Fibroblast of skin of abdomen (primary cell): ENCODE measurements at regions not wholly inside any gene's neighbourhood (a gene's known extent, or its start where the extent isn't known, plus 50 kb on each side); places are given as distances from the start of the nearest gene placed in this dataset.
"Not testable (repeated sequence)": the region's sequence is repeated elsewhere in the genome, so short reads cannot be mapped to it uniquely, and the experiment has no call there.

Experiments used
- DNase-seq: peaks from one replicate; pipeline ENCODE4 v3.0.0-alpha.2; 2013

DNA sequence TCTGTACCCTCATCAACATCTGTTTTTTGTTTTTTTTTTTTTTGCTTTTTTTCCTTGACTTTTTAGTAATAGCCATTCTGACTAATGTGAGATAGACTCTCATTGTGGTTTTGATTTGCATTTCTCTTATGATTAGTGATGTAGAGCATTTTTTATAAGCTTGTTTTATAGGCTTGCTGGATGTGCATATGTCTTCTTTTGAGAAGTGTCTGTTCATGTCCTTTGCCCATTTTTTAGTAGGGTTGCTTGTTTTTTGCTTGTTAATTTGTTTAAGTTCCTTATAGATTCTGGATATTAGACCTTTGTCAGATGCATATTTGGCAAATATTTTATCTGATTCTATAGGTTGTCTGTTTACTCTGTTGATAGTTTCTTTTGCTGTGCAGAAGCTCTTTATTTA, 53.5 kb upstream of the FAR1 start:
- not testable (repeated sequence) for DNase-seq

DNA sequence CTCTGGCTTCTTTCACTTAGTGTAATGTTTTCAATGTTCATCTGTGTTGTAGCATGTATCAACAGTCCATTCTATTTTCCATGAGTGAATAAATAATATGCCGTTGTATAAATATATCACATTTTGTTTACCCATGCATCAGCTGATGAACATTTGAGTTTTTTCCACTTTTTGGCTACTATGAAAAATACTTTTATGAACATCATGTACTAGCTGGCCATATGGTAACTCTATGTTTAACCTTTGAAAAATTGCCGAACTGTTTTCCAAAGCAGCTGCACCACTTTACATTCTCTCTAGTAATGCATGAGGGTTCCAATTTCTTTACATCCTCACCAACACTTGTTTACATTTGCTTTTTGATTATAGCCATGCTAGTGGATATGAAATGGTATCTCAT, 59.8 kb upstream of the FAR1 start:
- DNase-seq, result no peak

DNA sequence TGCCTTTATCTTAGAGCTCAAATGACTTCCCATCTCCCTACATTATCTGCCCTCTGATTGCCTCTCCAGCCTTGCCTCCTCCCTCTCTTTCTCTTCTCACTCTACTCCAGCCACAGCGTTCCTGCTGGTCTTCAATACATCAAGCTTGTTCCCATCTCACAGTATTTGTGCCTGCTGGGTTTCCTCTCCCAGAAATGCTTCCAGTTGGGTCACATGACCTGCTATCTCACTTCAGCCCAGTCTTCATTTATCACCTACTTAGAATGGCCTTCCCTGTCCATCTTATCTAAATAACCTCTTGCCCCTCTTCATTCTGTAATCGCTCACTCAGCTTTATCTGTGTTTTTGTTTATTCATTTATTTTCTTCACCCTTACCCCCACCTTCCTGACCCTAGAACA, 61.8 kb upstream of the FAR1 start:
- no peak for DNase-seq

DNA sequence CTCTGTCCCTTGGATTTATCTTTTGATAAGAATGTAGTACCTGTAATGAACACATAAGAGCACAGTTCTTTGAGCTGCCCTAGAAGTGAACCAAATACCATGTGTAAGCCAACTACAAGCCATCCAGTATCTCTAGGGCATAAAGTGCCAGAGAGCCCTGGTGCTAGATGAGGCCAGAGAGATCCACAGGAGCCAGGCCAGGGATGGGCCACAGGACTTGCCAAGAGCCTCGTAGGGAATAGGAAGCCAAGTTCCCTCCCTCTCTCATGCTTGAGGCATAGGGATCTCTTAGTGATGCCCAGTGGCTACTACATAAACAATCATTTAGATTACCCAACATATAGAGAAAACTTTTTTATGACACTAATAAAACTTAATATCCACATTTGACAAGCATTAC, 64.8 kb upstream of the FAR1 start:
- no peak for DNase-seq

DNA sequence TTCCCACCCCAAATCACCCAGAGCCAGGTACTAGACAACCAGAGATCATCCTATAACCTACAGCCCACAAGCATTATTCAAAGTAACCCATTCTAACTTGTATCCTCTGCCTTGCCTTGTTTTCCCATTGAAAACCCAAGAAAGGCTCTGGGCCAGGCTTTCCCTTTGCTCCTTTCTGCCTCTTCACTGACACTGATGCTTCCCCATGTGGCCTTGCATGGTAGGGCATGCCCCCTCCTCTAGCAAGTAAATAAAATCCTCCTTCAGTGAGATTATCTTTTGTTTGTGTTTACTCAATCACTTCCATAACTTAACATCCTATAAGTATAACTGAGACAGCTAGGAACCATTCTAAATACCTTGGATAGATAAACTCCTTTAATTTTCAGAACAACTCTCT, 65.6 kb upstream of the FAR1 start:
- no peak for DNase-seq

DNA sequence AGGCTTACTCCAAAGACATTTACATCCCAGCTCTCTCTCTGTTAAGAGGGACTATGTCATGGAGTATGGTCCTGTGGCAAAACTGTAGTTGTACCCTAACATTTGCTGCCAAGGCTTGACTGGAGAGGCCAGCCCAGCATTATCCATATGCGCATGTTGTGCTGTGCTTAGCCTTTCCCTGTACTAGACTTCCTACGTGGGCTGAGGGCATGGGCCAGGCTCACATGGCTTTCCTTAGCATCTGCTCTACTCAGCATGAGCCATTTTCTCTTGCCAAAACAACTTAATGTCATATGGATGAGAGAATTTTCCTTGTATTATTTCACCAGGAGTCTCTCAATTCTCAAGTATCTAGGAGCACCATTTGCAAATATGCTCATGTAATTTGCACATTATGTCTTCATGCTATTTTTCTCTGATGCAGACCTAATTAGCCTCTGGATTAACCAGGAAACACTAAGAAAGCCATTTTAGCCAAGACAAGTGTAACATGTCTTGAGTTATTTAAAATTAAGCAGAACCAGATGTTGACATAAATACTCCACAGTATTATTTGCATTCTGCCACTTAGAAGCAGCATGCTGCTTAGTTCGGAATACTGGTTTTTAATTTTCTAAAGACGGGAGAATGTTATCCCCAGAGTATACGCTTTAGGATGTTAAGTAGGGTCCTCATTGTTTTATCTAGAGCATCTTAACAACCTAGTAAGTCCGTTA, 71.7 kb upstream of the FAR1 start:
- peak; percentile 7 for DNase-seq

DNA sequence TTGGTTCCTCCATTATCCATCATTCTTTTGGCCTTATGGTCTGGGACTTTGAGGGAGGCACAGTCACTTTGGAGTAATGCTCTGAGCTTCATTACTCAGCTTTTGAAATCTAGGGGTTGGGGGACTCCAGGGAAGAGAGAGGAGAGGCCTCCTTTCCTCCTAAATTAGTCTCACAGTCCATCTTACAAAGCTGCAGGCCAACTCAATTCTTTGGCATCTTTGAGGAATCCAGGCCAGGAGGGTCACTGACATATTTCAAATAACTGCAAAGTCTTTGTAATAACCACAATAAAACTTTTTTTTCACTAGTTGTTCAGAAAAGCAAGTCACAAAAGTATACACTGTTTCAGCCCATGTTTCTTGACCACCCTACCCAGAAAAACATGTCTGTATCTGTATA, 73.3 kb upstream of the FAR1 start:
- DNase-seq, result peak; percentile 82

DNA sequence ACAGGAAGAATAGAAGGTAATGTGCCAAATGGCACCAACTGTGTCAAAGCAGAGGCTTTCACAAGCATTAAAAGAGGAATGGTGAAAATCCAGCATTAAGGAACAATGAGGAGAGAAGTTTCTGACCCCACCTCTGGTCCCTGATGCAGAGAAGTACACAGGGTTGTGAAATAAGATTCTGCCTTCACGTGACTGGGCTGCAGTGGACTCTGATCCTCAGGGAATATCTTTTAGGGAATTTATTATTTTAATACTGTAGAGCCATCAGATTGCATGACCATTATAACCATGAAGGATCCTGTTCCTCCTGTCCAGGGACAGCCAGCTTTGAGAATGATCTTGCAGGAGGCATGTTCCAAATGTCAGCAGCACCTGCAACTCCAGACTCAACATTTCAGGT, 74.4 kb upstream of the FAR1 start:
- DNase-seq, result no peak

DNA sequence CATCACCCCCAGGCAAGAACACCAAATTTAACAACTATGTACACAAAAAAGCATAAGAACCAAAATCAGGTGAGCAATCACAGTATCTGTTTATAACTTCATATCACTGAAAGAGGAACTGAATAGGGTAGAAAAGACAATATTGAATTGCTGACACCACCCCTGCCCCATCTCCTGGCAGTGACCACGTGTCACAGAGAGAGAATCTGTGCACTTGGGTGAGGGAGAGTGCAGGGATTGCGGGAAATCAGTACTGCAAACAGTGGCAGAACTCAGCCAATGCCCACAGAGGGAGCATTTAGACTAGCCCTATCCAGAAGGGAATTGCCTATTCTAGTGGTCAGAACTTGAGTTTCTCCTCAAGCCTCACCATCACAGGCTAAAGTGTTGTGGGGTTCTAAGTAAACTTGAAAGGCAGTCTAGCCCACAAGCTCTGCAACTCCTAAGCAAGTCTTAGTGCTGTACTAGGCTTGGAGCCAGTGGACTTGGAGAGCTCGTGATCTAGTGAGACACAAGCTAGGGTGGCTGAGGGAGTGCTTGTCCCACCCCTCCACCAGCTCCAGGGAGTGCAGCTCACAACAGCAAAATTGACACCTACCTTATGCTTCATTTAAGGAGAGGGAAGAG, 82.8 kb upstream of the PTH start:
- no peak for DNase-seq

DNA sequence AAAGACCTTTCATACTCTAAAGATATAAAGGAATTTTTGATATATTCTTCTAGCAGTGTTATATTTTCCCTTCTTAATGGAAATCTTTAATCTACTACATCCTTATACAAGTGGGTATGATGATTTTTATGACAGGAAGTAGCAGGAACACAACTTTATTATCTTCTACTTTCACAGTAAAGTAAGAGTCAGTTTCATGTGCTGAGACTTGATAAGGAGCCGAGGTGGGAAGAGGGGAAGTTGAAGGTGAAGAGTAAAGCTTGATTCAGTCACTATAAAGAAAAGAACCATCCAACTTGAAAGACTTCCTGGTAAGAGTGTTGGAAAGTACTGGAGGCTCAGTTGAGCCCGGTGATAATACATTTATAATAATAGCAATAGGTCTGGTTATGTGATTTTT, 82.1 kb upstream of the PTH start:
- no peak for DNase-seq

DNA sequence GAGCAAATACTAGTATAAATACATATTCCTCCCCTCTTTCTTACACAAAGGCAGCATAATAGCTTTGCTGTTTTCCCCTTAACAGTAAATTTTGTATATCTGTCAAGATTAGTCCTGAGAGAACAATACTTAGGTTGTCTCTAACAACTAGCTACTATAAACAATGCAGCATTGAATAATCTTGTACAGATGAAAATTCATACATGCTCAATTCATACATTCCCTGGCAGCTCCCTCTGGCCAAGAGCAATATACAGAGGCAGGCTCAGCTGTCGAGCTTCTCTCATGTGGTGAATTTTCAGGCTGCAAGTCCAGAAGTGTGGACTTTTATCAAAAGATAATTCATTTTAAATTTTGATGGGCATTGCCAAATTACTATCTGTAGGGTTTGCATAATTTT, 81.2 kb upstream of the PTH start:
- DNase-seq, result no peak

DNA sequence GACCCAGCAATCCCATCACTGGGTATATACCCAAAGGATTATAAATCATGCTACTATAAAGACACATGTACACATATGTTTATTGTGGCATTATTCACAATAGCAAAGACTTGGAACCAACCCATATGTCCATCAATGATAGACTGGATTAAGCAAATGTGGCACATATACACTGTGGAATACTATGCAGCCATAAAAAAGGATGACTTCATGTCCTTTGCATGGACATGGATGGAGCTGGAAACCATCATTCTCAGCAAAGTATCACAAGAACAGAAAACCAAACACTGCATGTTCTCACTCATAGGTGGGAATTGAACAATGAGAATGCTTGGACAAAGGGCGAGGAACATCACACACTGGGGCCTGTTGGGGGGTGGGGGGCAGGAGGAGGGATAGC, 79.6 kb upstream of the PTH start:
- not testable (repeated sequence) for DNase-seq

DNA sequence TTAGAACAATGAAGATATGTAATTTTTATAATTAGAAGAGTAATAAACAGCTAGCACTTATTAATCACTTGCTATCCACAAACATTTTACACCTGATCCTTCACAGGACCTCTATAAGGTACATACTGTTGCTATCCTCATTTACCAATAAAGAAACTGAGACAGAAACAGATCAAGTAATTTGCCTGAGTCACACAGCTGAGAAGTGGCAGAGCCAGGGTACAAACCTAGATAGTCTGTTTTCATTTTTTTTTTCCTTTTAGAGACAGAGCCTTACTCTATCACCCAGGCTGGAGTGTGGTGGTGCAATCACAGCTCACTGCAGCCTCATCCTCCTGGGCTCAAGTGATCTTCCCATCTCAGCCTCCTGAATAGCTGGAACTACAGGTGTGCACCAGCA, 71.8 kb upstream of the PTH start:
- DNase-seq, result no peak

DNA sequence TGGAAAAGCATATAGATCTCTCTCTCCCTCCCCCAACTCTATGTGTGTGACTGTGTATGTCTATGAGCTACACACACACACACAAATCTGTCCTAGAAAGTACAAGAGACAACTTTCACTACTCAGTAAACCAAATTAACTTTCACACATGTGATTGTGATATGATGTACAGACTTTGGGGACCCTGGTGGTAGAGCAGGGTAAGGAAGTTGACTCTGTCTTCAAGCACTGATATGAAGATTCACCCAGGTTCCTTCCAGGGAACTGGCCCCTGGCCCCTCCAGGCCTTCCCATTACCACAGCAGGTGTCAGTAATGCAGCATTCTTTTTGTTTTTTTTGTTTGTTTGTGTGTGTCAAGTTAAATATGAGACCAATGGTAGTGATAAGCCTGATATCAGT, 66.1 kb upstream of the PTH start:
- DNase-seq, result no peak

DNA sequence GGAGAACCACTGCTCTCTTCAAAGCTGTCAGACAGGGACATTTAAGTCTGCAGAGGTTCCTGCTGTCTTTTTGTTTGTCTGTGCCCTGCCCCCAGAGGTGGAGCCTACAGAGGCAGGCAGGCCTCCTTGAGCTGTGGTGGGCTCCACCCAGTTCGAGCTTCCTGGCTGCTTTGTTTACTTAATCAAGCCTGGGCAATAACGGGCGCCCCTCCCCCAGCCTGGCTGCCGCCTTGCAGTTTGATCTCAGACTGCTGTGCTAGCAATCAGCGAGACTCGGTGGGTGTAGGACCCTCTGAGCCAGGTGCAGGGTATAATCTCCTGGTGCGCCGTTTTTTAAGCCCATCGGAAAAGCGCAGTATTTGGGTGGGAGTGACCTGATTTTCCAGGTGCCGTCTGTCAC, 64.5 kb upstream of the PTH start:
- not testable (repeated sequence) for DNase-seq

DNA sequence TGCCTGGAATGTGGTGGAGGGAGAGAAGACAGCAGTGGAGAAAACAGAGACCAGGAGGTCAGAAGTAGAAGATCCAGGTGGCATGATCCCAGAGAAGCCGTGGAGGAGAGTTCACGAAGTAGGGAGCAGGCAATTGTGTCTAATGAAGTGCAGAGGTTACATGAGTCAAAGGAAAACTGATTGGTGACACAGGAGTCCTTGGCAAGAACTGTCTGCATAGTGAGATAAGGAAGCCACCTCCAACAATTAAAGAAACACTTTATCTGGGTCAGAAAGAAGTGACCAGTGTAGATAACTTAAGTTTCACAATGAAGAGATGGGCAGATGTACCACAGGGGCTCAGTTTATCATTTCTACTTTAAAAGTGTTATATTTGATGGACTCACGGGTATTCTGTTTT, 57.0 kb upstream of the PTH start:
- no peak for DNase-seq

DNA sequence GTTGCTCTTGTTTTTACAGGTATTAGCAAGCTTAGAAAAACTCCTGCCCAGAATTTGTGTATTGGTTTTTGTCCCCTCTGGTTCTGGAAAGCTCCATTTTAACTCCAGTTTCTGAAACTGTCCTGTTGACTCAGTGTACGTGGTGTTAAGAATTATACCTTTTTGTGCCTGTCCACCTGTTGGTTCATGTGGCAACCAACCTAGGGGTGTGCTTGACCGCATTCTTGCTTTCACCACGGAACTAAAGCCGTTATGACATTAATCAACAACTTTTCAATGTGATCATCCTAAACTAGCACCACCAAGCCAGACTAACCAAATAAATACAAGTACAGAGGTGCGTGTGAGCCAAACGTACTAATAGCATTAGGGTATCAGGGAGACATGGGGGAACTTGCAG, 56.0 kb upstream of the PTH start:
- DNase-seq, result no peak

DNA sequence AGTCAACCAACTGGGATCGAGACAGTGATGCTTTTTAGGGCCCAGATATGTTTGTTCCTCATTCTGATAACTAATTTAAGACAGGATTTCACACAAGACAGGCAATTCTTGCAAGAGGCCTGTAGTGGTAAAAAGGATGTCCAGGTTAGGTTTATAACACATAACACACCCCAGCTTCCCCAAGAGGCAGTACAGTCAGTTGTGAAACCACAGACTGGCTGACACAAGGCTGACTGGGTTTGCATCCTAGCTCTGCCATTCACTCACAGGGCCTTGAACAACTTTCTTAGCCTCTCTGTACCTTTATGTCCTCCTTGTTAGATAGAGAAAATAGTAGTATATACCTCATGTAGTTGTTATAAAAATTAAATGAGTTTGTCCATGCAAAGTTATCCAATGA, 55.0 kb upstream of the PTH start:
- no peak for DNase-seq

DNA sequence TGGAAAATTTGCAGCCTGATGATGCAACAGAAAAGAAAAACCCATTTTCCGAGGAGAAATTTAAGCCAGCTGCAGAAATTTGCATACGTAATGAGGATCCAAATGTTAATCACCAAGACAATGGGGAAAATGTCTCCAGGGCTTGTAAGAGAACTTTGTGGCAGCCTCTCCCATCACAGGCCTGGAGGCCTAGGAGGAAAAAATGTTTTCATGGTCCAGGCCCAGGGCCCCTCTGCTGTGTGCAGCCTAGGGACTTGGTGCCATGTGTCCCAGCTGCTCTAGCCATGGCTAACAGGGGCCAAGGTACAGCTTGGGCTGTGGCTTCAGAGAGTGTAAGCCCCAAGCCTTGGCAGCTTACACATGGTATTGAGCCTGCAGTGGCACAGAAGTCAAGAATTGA, 50.3 kb upstream of the PTH start:
- DNase-seq, result not testable (repeated sequence)
